Smooth muscle cell (in vitro differentiated cells): ENCODE measurements at regions not wholly inside any gene's neighbourhood (a gene's known extent, or its start where the extent isn't known, plus 50 kb on each side); places are given as distances from the start of the nearest gene placed in this dataset.

Experiments
- DNase-seq: peaks from one replicate; lab custom pipeline; 2025; ENCODE audit not compliant: unreplicated experiment; lab: John Stamatoyannopoulos, UW
- H2AFZ ChIP-seq: fragments of 200-600 bp; sonication (generic); 2 replicates; pipeline ENCODE4 v1.6.0; 2016; ENCODE audit warnings: antibody characterized with exemption, low read depth, mild to moderate bottlenecking
- H3F3A ChIP-seq: fragments of 200-600 bp; sonication (generic); 2 replicates; pipeline ENCODE4 v1.6.0; 2017; ENCODE audit warnings: antibody characterized with exemption, low read depth
- H3K27ac ChIP-seq: fragments of 200-600 bp; sonication (generic); 2 replicates; pipeline ENCODE4 v1.5.1; 2016; ENCODE audit warnings: low read depth, mild to moderate bottlenecking
- H3K27me3 ChIP-seq: fragments of 200-600 bp; sonication (generic); 2 replicates; pipeline ENCODE4 v1.6.1; 2016; ENCODE audit warnings: low read depth, mild to moderate bottlenecking
- H3K36me3 ChIP-seq: fragments of 200-600 bp; sonication (generic); 2 replicates; pipeline ENCODE4 v1.5.1; 2016; ENCODE audit warnings: low read depth
- H3K4me1 ChIP-seq: fragments of 200-600 bp; sonication (generic); 2 replicates; pipeline ENCODE4 v1.5.1; 2016; ENCODE audit warnings: low read depth
- H3K4me2 ChIP-seq: fragments of 200-600 bp; sonication (generic); 2 replicates; pipeline ENCODE4 v1.6.0; 2016; ENCODE audit warnings: mild to moderate bottlenecking
- H3K4me3 ChIP-seq: fragments of 200-600 bp; sonication (generic); 2 replicates; pipeline ENCODE4 v1.5.1; 2016; ENCODE audit warnings: mild to moderate bottlenecking
- H3K79me2 ChIP-seq: fragments of 200-600 bp; sonication (generic); 2 replicates; pipeline ENCODE4 v1.6.0; 2016; ENCODE audit warnings: low read depth, mild to moderate bottlenecking
- H3K9ac ChIP-seq: fragments of 200-600 bp; sonication (generic); 2 replicates; pipeline ENCODE4 v1.6.0; 2016; ENCODE audit warnings: low read depth
- H3K9me3 ChIP-seq: fragments of 200-600 bp; sonication (generic); replicated peaks from 2 replicates; pipeline ENCODE4 v1.5.1; 2016; ENCODE audit warnings: low read depth
- H4K20me1 ChIP-seq: fragments of 200-600 bp; sonication (generic); 2 replicates; pipeline ENCODE4 v1.6.0; 2016; ENCODE audit warnings: low read depth
- WGBS: methylation state at CpG from one replicate; pipeline ENCODE4 v1.1.7; 2016; ENCODE audit warnings: low lambda C conversion rate; 5-methylcytosine and 5-hydroxymethylcytosine counted together
- TF ChIP-seq, protein P1 (sequence below): fragments of 200-600 bp; sonication (generic); IDR thresholded peaks from 2 replicates; pipeline ENCODE4 v1.5.1; 2017; ENCODE audit warnings: borderline replicate concordance, mild to moderate bottlenecking, antibody characterized with exemption; ENCODE audit not compliant: insufficient read depth, poor library complexity, severe bottlenecking

DNA sequence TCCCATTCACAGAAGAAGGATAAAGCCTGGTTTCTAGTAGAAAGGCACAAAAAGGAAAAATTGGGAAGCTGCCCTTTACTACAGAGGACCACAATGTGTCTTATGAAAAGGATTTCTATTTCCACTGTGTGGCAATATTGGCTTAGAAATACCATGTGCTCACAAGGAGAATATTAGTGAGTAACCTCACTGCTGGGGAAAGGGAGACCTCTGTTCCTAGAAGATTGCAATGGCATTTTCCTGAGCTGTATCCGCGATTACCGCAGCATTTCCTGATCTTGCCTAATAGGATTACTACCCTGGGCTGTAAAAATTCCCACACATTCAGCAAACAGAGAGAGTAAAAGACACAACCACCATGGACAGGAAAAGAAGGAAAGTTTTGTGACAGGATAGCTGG is 308.8 kb upstream of the TECRL start:
- Histone ChIP-seq H3K36me3 (no peaks in the 10 kb centered on the region), H3K4me1 (no peaks in the 10 kb centered on the region), H3K4me2 (peak overlapping the region; percentile 20), H3K4me3 (no peak overlapping the region), H3K27me3 (no peaks in the 10 kb centered on the region), H3K9ac (no peak overlapping the region), H4K20me1 (no peaks in the 10 kb centered on the region), H2AFZ (peak overlapping the region; percentile 51), H3K9me3 (no peaks in the 10 kb centered on the region), H3K27ac (peak overlapping the region; percentile 20), H3F3A (no peaks in the 10 kb centered on the region), H3K79me2 (no peaks in the 10 kb centered on the region)
- 38% methylated on average over 3 of the region's 3 CpGs for WGBS
- DNase-seq = no peak
- TF ChIP-seq, protein P1, sequence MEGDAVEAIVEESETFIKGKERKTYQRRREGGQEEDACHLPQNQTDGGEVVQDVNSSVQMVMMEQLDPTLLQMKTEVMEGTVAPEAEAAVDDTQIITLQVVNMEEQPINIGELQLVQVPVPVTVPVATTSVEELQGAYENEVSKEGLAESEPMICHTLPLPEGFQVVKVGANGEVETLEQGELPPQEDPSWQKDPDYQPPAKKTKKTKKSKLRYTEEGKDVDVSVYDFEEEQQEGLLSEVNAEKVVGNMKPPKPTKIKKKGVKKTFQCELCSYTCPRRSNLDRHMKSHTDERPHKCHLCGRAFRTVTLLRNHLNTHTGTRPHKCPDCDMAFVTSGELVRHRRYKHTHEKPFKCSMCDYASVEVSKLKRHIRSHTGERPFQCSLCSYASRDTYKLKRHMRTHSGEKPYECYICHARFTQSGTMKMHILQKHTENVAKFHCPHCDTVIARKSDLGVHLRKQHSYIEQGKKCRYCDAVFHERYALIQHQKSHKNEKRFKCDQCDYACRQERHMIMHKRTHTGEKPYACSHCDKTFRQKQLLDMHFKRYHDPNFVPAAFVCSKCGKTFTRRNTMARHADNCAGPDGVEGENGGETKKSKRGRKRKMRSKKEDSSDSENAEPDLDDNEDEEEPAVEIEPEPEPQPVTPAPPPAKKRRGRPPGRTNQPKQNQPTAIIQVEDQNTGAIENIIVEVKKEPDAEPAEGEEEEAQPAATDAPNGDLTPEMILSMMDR = peak; percentile 8

DNA sequence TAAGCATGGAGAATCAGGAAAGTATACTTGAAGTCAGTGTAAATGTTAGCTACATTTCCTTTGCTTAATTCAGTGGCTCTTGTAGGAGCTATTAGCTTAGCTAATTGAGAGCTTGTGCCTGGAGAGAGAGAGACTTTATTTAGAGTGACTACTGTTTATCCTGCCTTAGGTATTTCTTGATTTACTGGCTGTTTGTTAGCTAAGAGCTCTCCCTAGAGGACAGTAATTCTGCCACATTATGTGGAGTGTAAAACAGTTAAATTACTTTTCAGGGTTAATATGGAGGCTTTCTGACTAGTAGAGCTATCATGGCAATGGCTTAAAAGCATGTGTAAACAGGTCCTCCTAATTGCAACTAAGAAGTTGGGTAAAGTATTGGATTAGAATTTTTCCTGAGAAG is 306.5 kb upstream of the TECRL start:
- H3K79me2 ChIP-seq = no peaks in the 10 kb centered on the region
- DNase-seq = no peak
- H3K9me3 ChIP-seq = no peaks in the 10 kb centered on the region
- H3F3A ChIP-seq = no peaks in the 10 kb centered on the region
- no peak overlapping the region for H3K27ac ChIP-seq
- H2AFZ ChIP-seq = no peak overlapping the region
- H3K36me3 ChIP-seq = no peaks in the 10 kb centered on the region
- no peak overlapping the region for H3K9ac ChIP-seq
- no peaks in the 10 kb centered on the region for H3K27me3 ChIP-seq
- no peak overlapping the region for H3K4me2 ChIP-seq
- TF ChIP-seq, protein P1 = no peak
- no peak overlapping the region for H3K4me3 ChIP-seq
- H4K20me1 ChIP-seq = no peaks in the 10 kb centered on the region
- no peaks in the 10 kb centered on the region for H3K4me1 ChIP-seq

DNA sequence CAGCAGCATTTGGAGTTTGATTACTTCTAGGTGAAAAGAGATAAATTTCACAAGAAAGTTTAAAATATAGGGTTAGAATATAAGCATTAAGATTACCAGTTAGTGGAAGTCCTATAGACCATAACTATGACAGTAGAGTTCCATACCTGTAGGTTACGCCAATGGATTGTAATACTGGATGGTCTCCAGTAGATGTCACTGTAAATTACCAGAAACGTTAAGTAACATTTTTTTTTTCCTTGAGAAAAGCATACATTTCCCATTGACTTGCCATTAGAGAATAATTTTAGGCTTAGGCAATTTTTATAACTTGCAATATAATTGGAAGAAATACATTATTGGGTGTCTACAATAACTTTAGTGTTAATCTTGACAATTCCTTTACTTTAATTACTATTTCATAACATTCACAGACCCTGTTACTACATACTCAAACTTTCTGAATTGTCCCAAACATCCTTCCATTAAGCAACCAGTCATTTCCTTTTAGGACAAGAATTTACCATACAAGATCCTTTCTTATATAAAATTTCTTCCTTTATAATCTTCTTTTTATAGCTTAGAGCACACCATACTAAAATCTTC is 304.1 kb upstream of the TECRL start:
- Histone ChIP-seq H2AFZ (no peak overlapping the region), H3K4me2 (no peak overlapping the region), H3K27ac (no peak overlapping the region), H3K9me3 (no peaks in the 10 kb centered on the region), H3F3A (no peaks in the 10 kb centered on the region), H3K4me1 (no peaks in the 10 kb centered on the region), H3K36me3 (no peaks in the 10 kb centered on the region), H3K9ac (no peak overlapping the region), H3K79me2 (no peaks in the 10 kb centered on the region), H4K20me1 (no peaks in the 10 kb centered on the region), H3K27me3 (no peaks in the 10 kb centered on the region), H3K4me3 (no peak overlapping the region)
- DNase-seq = no peak
- TF ChIP-seq, protein P1 = peak; percentile 59
- 7% methylated on average over 2 of the region's 2 CpGs for WGBS

DNA sequence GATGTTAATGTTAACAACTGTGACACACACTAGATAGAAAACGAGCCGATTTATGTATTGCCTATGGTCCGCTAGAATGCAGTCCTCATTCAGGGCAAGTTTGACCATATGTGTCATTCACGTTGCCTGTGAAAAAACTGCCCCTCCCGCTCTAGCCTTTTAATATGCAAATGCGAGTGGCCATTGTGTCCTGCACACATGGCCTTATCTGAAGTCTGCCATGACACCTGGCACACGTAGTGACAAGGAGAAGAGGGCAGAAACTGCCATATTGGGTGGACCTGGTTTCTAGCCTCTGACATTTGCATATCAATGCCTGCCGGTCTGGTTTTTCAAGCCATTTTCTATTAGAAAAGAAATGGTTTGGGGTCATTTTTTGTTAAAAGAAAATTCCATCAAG is 303.3 kb upstream of the TECRL start:
- TF ChIP-seq, protein P1 = no peak
- Histone ChIP-seq H3F3A (no peaks in the 10 kb centered on the region), H3K9me3 (no peaks in the 10 kb centered on the region), H3K36me3 (no peaks in the 10 kb centered on the region), H3K27ac (no peak overlapping the region), H3K9ac (no peak overlapping the region), H2AFZ (no peak overlapping the region), H3K4me1 (no peaks in the 10 kb centered on the region), H3K79me2 (no peaks in the 10 kb centered on the region), H4K20me1 (no peaks in the 10 kb centered on the region), H3K4me2 (no peak overlapping the region), H3K4me3 (no peak overlapping the region), H3K27me3 (no peaks in the 10 kb centered on the region)
- WGBS = 75% methylated on average over 8 of the region's 8 CpGs
- DNase-seq = no peak
